DMS53 (cell line): ENCODE measurements at regions not wholly inside any gene's neighbourhood (a gene's known extent, or its start where the extent isn't known, plus 50 kb on each side); places are given as distances from the start of the nearest gene placed in this dataset.

ENCODE experiments used
- DNase-seq: peaks from one replicate; lab custom pipeline; 2025; lab: John Stamatoyannopoulos, UW

GRCh38 chr4:108365551-108365950 is 196.8 kb upstream of the LEF1 start:
- DNase-seq: no peak

- no peak for DNase-seq
Observed at GRCh38 chr4:108361886-108362285, 193.2 kb upstream of the LEF1 start.

GRCh38 chr4:108361446-108361820 is 192.7 kb upstream of the LEF1 start:
- no peak for DNase-seq

GRCh38 chr4:108360754-108361445 is 192.2 kb upstream of the LEF1 start:
- DNase-seq: no peak

- no peak for DNase-seq
Observed at GRCh38 chr4:108359986-108360681, 191.4 kb upstream of the LEF1 start.

GRCh38 chr4:108359130-108359985 is 190.6 kb upstream of the LEF1 start:
- DNase-seq: no peak

GRCh38 chr4:108355902-108356535 is 187.3 kb upstream of the LEF1 start:
- no peak for DNase-seq

GRCh38 chr4:108355186-108355901 is 186.6 kb upstream of the LEF1 start:
- peak; percentile 9 for DNase-seq

- DNase-seq: no peak
Observed at GRCh38 chr4:108352664-108353308, 184.1 kb upstream of the LEF1 start.

GRCh38 chr4:108351791-108352190 is 183.1 kb upstream of the LEF1 start:
- no peak for DNase-seq

- no peak for DNase-seq
Observed at GRCh38 chr4:108350332-108350731, 181.6 kb upstream of the LEF1 start.

- DNase-seq: no peak
Observed at GRCh38 chr4:108346818-108347210, 178.1 kb upstream of the LEF1 start.

- no peak for DNase-seq
Observed at GRCh38 chr4:108345862-108346817, 177.4 kb upstream of the LEF1 start.

- no peak for DNase-seq
Observed at GRCh38 chr4:108342325-108342970, 173.7 kb upstream of the LEF1 start.

- DNase-seq: peak; percentile 36
Observed at GRCh38 chr4:108337923-108338322, 169.2 kb upstream of the LEF1 start.

GRCh38 chr4:108336076-108336475 is 167.3 kb upstream of the LEF1 start:
- no peak for DNase-seq

- DNase-seq: no peak
Observed at GRCh38 chr4:108335081-108335480, 166.3 kb upstream of the LEF1 start.

- DNase-seq: no peak
Observed at GRCh38 chr4:108334031-108334430, 165.3 kb upstream of the LEF1 start.

- no peak for DNase-seq
Observed at GRCh38 chr4:108333353-108333942, 164.7 kb upstream of the LEF1 start.
